ENCODE measurements at regions not wholly inside any gene's neighbourhood (a gene's known extent, or its start where the extent isn't known, plus 50 kb on each side); places are given as distances from the start of the nearest gene placed in this dataset.

DNA sequence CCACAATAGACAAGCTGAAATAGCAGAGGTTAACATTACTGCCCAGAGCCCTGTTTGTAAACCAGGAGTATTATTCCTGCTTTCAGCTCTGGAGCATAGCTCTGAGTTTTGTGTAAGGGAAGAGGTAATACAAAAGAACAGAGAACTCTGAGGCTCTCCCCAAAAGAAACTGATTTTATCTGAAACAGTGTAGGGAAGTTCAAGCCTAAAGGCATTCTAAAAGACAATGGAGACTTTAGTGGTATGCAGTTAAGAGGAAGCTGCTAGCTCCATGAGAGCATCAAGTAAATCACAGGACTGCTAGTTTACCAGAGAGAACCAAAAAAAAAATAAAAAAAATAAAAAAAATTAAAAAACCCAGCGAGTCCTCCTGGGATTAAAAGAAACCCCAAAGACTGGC, 146.6 kb upstream of the PCSK5 start:
- no peak for DNase-seq (ENCODE audit: low spot score)

DNA sequence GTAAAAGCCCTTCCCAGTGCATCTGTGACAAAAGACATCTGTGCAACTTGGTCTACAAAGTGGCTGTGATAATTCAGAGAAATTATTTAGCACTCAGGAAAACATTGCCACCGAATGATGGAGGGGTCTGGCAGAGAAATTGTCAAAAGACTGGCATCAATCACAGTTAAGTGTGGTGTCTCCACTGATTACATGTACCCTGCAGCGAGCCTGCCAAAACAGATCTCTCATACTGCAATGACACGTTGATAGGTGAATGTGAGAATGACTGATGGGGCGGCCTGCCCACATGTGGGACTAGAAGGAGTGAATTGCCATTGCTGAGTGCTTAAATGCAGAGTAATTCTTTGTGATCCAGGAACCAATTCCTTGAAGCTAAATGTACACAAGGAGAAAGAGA, 136.4 kb upstream of the PCSK5 start:
- Histone ChIP-seq H3K4me1 (ENCODE audit: control insufficient read depth in 4 of 4, insufficient read depth in 4 of 4, low read length in 3 of 4) (no peaks in the 10 kb centered on the region), H3K27ac (ENCODE audit: low read depth in 1 of 2, low read length in 2 of 2) (no peak overlapping the region), H3K9ac (ENCODE audit: low read depth in 1 of 2, low read length in 2 of 2) (no peak overlapping the region), H3K9me3 (ENCODE audit: control insufficient read depth in 4 of 4, low read length in 3 of 4) (no peaks in the 10 kb centered on the region), H3K36me3 (ENCODE audit: control insufficient read depth in 4 of 4, insufficient read depth in 3 of 4, low read depth in 1 of 4, low read length in 3 of 4) (no peaks in the 10 kb centered on the region), H3K27me3 (ENCODE audit: control insufficient read depth in 4 of 4, insufficient read depth in 4 of 4, low read length in 3 of 4) (no peaks in the 10 kb centered on the region), H3K4me3 (ENCODE audit: low read depth in 1 of 3, low read length in 3 of 3) (no peak overlapping the region)
- TF ChIP-seq HNF4A (conservative IDR thresholded peaks at IDR 0.05) (no peak), FOXA2 (IDR thresholded peaks at IDR 0.05) (no peak), RAD21 (IDR thresholded peaks at IDR 0.05) (no peak), HNF4G (IDR thresholded peaks at IDR 0.05) (no peak), GABPA (IDR thresholded peaks at IDR 0.05 in 1 of 2, conservative IDR thresholded peaks at IDR 0.05 in 1 of 2) (no peak), TAF1 (conservative IDR thresholded peaks at IDR 0.05) (no peak), JUND (IDR thresholded peaks at IDR 0.05) (no peak), FOXA1 (IDR thresholded peaks at IDR 0.05) (no peak)
- TF ChIP-seq, protein P1, sequence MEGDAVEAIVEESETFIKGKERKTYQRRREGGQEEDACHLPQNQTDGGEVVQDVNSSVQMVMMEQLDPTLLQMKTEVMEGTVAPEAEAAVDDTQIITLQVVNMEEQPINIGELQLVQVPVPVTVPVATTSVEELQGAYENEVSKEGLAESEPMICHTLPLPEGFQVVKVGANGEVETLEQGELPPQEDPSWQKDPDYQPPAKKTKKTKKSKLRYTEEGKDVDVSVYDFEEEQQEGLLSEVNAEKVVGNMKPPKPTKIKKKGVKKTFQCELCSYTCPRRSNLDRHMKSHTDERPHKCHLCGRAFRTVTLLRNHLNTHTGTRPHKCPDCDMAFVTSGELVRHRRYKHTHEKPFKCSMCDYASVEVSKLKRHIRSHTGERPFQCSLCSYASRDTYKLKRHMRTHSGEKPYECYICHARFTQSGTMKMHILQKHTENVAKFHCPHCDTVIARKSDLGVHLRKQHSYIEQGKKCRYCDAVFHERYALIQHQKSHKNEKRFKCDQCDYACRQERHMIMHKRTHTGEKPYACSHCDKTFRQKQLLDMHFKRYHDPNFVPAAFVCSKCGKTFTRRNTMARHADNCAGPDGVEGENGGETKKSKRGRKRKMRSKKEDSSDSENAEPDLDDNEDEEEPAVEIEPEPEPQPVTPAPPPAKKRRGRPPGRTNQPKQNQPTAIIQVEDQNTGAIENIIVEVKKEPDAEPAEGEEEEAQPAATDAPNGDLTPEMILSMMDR (IDR thresholded peaks at IDR 0.05; ENCODE audit: low read depth, low read length, missing input control): no peak
- TF ChIP-seq, protein P2, sequence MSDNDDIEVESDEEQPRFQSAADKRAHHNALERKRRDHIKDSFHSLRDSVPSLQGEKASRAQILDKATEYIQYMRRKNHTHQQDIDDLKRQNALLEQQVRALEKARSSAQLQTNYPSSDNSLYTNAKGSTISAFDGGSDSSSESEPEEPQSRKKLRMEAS (IDR thresholded peaks at IDR 0.05): no peak
- TF ChIP-seq, protein P3, sequence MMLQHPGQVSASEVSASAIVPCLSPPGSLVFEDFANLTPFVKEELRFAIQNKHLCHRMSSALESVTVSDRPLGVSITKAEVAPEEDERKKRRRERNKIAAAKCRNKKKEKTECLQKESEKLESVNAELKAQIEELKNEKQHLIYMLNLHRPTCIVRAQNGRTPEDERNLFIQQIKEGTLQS (IDR thresholded peaks at IDR 0.05): no peak
- DNase-seq (ENCODE audit: low spot score): no peak
- WGBS: 66% methylated on average over 4 of the region's 4 CpGs

More for the DNA sequence above, 146.6 kb upstream of the PCSK5 start:
- H3K4me1 ChIP-seq (ENCODE audit: control insufficient read depth in 4 of 4, insufficient read depth in 4 of 4, low read length in 3 of 4): no peaks in the 10 kb centered on the region
- H3K9ac ChIP-seq (ENCODE audit: low read depth in 1 of 2, low read length in 2 of 2): no peak overlapping the region
- H3K36me3 ChIP-seq (ENCODE audit: control insufficient read depth in 4 of 4, insufficient read depth in 3 of 4, low read depth in 1 of 4, low read length in 3 of 4): no peaks in the 10 kb centered on the region
- no peaks in the 10 kb centered on the region for H3K27me3 ChIP-seq (ENCODE audit: control insufficient read depth in 4 of 4, insufficient read depth in 4 of 4, low read length in 3 of 4)
- H3K9me3 ChIP-seq (ENCODE audit: control insufficient read depth in 4 of 4, low read length in 3 of 4): no peaks in the 10 kb centered on the region
- WGBS: 64% methylated on average over 1 of the region's 1 CpG
- H3K27ac ChIP-seq (ENCODE audit: low read depth in 1 of 2, low read length in 2 of 2): no peak overlapping the region
- TF ChIP-seq NR2F2 (IDR thresholded peaks at IDR 0.05): no peak
- no peak for TF ChIP-seq JUND (IDR thresholded peaks at IDR 0.05)
- no peak for TF ChIP-seq RXRA (IDR thresholded peaks at IDR 0.05)
- no peak for TF ChIP-seq YY1 (IDR thresholded peaks at IDR 0.05)
- TF ChIP-seq, protein P3 (IDR thresholded peaks at IDR 0.05): no peak
- TF ChIP-seq, protein P4, sequence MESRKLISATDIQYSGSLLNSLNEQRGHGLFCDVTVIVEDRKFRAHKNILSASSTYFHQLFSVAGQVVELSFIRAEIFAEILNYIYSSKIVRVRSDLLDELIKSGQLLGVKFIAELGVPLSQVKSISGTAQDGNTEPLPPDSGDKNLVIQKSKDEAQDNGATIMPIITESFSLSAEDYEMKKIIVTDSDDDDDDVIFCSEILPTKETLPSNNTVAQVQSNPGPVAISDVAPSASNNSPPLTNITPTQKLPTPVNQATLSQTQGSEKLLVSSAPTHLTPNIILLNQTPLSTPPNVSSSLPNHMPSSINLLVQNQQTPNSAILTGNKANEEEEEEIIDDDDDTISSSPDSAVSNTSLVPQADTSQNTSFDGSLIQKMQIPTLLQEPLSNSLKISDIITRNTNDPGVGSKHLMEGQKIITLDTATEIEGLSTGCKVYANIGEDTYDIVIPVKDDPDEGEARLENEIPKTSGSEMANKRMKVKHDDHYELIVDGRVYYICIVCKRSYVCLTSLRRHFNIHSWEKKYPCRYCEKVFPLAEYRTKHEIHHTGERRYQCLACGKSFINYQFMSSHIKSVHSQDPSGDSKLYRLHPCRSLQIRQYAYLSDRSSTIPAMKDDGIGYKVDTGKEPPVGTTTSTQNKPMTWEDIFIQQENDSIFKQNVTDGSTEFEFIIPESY (IDR thresholded peaks at IDR 0.05): no peak
- no peak for TF ChIP-seq EGR1 (IDR thresholded peaks at IDR 0.05; ENCODE audit: low read depth in 2 of 2)
- TF ChIP-seq GABPA (IDR thresholded peaks at IDR 0.05 in 1 of 2, conservative IDR thresholded peaks at IDR 0.05 in 1 of 2): no peak
- no peak for TF ChIP-seq SP1 (IDR thresholded peaks at IDR 0.05)
- no peak for TF ChIP-seq HNF4A (conservative IDR thresholded peaks at IDR 0.05)
- no peak for TF ChIP-seq RAD21 (IDR thresholded peaks at IDR 0.05)
- TF ChIP-seq, protein P1 (IDR thresholded peaks at IDR 0.05; ENCODE audit: low read depth, low read length, missing input control): no peak
- TF ChIP-seq, protein P5, sequence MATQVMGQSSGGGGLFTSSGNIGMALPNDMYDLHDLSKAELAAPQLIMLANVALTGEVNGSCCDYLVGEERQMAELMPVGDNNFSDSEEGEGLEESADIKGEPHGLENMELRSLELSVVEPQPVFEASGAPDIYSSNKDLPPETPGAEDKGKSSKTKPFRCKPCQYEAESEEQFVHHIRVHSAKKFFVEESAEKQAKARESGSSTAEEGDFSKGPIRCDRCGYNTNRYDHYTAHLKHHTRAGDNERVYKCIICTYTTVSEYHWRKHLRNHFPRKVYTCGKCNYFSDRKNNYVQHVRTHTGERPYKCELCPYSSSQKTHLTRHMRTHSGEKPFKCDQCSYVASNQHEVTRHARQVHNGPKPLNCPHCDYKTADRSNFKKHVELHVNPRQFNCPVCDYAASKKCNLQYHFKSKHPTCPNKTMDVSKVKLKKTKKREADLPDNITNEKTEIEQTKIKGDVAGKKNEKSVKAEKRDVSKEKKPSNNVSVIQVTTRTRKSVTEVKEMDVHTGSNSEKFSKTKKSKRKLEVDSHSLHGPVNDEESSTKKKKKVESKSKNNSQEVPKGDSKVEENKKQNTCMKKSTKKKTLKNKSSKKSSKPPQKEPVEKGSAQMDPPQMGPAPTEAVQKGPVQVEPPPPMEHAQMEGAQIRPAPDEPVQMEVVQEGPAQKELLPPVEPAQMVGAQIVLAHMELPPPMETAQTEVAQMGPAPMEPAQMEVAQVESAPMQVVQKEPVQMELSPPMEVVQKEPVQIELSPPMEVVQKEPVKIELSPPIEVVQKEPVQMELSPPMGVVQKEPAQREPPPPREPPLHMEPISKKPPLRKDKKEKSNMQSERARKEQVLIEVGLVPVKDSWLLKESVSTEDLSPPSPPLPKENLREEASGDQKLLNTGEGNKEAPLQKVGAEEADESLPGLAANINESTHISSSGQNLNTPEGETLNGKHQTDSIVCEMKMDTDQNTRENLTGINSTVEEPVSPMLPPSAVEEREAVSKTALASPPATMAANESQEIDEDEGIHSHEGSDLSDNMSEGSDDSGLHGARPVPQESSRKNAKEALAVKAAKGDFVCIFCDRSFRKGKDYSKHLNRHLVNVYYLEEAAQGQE (IDR thresholded peaks at IDR 0.05): no peak
- no peak overlapping the region for H3K4me3 ChIP-seq (ENCODE audit: low read depth in 1 of 3, low read length in 3 of 3)

Data from liver (tissue), 8 donors.